Mesothelial cell of epicardium (in vitro differentiated cells): ENCODE measurements at regions not wholly inside any gene's neighbourhood (a gene's known extent, or its start where the extent isn't known, plus 50 kb on each side); places are given as distances from the start of the nearest gene placed in this dataset.
A peak's percentile ranks its signal among the peaks of the same experiment; 100 is the strongest.

Experiments
- DNase-seq, 2 experiments: peaks; one replicate each; pipeline ENCODE4 v3.0.0; 2021; ENCODE audit warnings: low spot score in 2 of 2; ENCODE audit not compliant: unreplicated experiment in 2 of 2
- H3K27ac Mint-ChIP-seq: 2 replicates; pipeline ENCODE4 v1.8.0; 2021; ENCODE audit warnings: mixed read lengths
- H3K27me3 Mint-ChIP-seq: 2 replicates; pipeline ENCODE4 v1.8.0; 2021; ENCODE audit warnings: low read depth, mixed read lengths
- H3K36me3 Mint-ChIP-seq: 2 replicates; pipeline ENCODE4 v1.8.0; 2021; ENCODE audit warnings: mixed read lengths
- H3K4me1 Mint-ChIP-seq: 2 replicates; pipeline ENCODE4 v1.8.0; 2021; ENCODE audit warnings: mixed read lengths
- H3K4me3 Mint-ChIP-seq: 2 replicates; pipeline ENCODE4 v1.8.0; 2021; ENCODE audit warnings: mild to moderate bottlenecking, moderate library complexity, mixed read lengths
- H3K9me3 Mint-ChIP-seq: 2 replicates; pipeline ENCODE4 v1.8.0; 2021; ENCODE audit warnings: mixed read lengths
- TF ChIP-seq, protein P1 (sequence below): fragments of 200-600 bp; sonication (generic); IDR thresholded peaks from one replicate; pipeline ENCODE4 v1.5.0; 2021; ENCODE audit warnings: antibody characterized with exemption; ENCODE audit not compliant: unreplicated experiment

DNA sequence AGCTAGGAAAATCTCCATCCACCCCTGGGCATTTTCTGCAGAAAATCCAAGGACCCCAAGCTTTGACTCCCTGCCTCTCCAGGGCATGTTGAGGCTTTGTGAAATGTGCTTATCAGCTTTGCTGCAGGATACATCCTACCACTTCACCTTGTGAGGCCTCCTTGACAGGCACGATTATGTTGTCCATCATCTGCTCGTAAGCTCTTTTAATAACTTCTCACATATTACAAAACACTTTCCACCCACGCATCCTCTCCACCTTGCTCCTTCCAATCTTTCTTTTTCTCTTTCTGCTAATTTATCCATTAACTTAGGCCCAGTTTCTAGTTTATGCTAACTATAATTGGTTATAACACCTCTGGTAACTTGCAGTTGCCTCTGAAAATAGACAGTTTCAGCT lies 147.0 kb upstream of the MTNR1B start:
- Mint-ChIP-seq H3K4me1 (peaks cover 21% of the 10 kb centered on the region), H3K9me3 (no peaks in the 10 kb centered on the region), H3K4me3 (no peak overlapping the region), H3K27ac (no peak overlapping the region), H3K27me3 (no peaks in the 10 kb centered on the region), H3K36me3 (no peaks in the 10 kb centered on the region)
- TF ChIP-seq, protein P1, sequence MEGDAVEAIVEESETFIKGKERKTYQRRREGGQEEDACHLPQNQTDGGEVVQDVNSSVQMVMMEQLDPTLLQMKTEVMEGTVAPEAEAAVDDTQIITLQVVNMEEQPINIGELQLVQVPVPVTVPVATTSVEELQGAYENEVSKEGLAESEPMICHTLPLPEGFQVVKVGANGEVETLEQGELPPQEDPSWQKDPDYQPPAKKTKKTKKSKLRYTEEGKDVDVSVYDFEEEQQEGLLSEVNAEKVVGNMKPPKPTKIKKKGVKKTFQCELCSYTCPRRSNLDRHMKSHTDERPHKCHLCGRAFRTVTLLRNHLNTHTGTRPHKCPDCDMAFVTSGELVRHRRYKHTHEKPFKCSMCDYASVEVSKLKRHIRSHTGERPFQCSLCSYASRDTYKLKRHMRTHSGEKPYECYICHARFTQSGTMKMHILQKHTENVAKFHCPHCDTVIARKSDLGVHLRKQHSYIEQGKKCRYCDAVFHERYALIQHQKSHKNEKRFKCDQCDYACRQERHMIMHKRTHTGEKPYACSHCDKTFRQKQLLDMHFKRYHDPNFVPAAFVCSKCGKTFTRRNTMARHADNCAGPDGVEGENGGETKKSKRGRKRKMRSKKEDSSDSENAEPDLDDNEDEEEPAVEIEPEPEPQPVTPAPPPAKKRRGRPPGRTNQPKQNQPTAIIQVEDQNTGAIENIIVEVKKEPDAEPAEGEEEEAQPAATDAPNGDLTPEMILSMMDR, result no peak
- DNase-seq, result no peak

DNA sequence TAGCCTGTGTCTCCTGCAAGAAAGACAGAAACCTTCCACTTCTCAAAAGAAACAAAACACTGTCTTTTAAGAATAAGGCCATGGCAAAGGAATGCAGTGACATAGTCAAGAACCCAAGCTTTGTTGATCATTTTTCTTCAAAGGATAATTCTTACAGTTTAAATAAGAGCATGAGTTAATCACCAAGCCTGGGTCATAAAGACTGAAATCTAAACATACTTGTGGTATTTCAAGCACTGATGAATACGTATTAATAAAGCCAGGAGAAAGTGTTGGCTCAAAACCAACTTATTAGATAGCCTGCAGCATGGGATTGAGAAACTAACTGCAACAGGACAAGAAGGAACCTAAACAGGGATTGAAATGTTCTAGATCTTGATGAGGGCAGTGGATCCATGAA lies 143.3 kb upstream of the MTNR1B start:
- no peak for DNase-seq
- Mint-ChIP-seq H3K4me3 (no peak overlapping the region), H3K4me1 (peaks cover 53% of the 10 kb centered on the region), H3K27ac (no peak overlapping the region), H3K36me3 (no peaks in the 10 kb centered on the region), H3K27me3 (no peaks in the 10 kb centered on the region), H3K9me3 (no peaks in the 10 kb centered on the region)
- TF ChIP-seq, protein P1, result no peak

DNA sequence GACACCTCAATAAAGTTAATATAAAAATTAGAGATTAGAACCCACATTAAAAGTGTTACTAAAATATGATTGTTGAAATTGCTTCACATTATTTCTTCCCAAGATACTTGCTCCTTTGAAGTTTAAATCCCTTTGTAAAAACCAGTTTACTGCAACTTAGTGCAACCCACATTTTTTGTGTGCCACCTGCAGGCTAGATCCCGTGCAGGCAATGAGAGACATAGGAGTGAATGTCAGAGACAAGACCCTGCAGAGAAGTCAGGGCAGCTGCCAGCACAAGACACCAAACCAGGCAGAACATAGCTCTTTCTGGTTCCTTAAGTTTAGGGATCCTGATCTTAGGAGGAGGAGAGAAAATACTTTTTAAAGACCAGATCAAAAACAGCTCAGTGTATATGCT lies 142.8 kb upstream of the MTNR1B start:
- TF ChIP-seq, protein P1, result no peak
- no peaks in the 10 kb centered on the region for H3K9me3 Mint-ChIP-seq
- no peak for DNase-seq
- peaks cover 53% of the 10 kb centered on the region for H3K4me1 Mint-ChIP-seq
- H3K36me3 Mint-ChIP-seq, result no peaks in the 10 kb centered on the region
- H3K27me3 Mint-ChIP-seq, result no peaks in the 10 kb centered on the region
- H3K27ac Mint-ChIP-seq, result no peak overlapping the region
- no peak overlapping the region for H3K4me3 Mint-ChIP-seq

DNA sequence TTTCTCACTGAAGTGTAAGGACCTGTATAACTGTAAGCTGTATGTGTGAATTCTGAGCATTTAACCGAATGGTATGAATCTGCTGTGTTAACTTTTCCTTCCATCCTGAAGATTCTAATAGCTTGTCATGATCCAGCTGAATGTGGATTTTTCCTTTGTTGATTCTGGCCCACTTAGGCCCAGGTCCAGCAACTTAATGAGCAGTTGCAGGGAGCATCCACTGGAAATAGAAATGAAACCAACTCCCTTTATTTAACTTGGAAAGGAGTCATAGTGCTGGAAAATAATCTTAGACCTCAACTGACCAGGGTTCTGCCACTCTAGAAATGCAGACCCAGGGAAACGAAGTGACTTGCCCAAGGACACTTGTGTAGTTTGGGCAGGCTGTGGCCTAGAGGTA lies 142.3 kb upstream of the MTNR1B start:
- H3K9me3 Mint-ChIP-seq, result no peaks in the 10 kb centered on the region
- TF ChIP-seq, protein P1, result no peak
- H3K4me1 Mint-ChIP-seq, result peaks cover 53% of the 10 kb centered on the region
- peaks cover 3% of the 10 kb centered on the region for H3K36me3 Mint-ChIP-seq
- DNase-seq, result no peak
- H3K27me3 Mint-ChIP-seq, result no peaks in the 10 kb centered on the region
- H3K27ac Mint-ChIP-seq, result no peak overlapping the region
- H3K4me3 Mint-ChIP-seq, result no peak overlapping the region

DNA sequence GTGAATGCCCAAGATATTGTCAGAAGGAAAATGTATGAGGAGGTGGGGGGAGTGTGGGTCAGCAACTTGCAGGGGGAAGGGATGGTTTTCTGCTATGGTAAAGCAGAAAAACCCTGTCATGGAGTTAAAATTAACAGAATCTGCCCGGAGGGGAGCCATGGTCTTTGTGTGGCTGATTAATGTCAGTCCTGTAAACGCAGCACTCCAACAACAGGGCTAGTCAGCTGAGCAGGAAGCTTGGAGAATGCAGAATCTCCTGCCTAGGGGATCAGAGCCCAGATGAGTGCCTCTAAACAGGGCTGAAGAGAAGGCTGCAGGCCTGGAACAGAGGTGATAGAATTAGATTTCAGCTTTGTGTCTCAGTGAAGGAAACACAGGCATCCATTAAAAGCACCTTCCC lies 140.9 kb upstream of the MTNR1B start:
- peaks cover 6% of the 10 kb centered on the region for H3K36me3 Mint-ChIP-seq
- no peaks in the 10 kb centered on the region for H3K27me3 Mint-ChIP-seq
- H3K4me1 Mint-ChIP-seq, result peaks cover 53% of the 10 kb centered on the region
- no peaks in the 10 kb centered on the region for H3K9me3 Mint-ChIP-seq
- TF ChIP-seq, protein P1, result no peak
- H3K4me3 Mint-ChIP-seq, result no peak overlapping the region
- peak overlapping the region; percentile 47 for H3K27ac Mint-ChIP-seq
- peak in 1 of 2 experiments; percentile 45 for DNase-seq

DNA sequence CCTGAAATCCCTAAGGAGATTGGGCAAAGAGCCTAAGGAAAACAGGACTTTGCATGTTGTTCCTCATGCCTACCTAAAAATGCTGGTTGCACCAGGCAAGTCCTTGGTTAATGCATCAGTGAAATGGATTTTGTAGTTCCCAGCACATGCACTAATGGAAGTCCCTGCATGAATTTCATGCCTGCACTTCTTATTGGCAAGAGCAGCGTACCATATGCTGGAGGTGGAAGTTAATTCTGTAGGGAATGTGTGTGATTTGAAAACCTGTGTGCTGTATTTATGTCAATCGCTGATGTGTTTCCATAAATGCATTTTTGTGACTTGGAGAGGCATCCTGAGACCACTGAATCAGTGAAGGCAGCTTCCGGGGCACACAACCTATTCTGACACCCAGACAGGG lies 140.3 kb upstream of the MTNR1B start:
- Mint-ChIP-seq H3K36me3 (peaks cover 6% of the 10 kb centered on the region), H3K9me3 (no peaks in the 10 kb centered on the region), H3K27ac (peak overlapping the region; percentile 47), H3K4me3 (no peak overlapping the region), H3K27me3 (no peaks in the 10 kb centered on the region), H3K4me1 (peaks cover 54% of the 10 kb centered on the region)
- TF ChIP-seq, protein P1, result no peak
- no peak for DNase-seq
